ENCODE measurements at regions not wholly inside any gene's neighbourhood (a gene's known extent, or its start where the extent isn't known, plus 50 kb on each side); places are given as distances from the start of the nearest gene placed in this dataset.

DNA sequence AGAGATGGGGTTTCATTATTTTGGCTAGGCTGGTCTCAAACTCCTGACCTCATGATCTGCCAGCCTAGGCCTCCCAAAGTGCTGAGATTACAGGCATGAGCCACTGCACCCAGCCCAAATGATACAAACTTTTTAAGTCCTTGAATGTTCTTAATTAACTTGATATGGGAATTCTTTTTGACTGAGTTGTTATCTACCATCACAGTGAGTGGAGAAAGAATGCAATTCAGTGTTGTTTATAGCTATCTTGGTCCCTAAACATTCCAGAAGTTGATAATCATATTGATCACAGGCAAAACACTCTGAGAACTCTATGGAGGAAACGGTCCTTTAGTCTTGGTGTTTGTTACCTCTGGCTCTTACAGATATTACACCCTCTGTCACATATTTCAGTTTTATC, 1072.5 kb downstream of the SUCLG1 start:
- no peak overlapping the region for H3K27ac ChIP-seq (ENCODE audit: low read depth in 1 of 2, low read length in 1 of 2)
- H3K9me3 ChIP-seq (ENCODE audit: control insufficient read depth in 4 of 4, insufficient read depth in 3 of 4, low read length in 3 of 4): no peaks in the 10 kb centered on the region
- H3K4me1 ChIP-seq (ENCODE audit: control insufficient read depth in 5 of 5, insufficient read depth in 5 of 5, low read length in 5 of 5): no peaks in the 10 kb centered on the region
- no peak overlapping the region for H3K9ac ChIP-seq (ENCODE audit: insufficient read depth in 1 of 2, low read length in 2 of 2)
- no peak overlapping the region for H3K4me3 ChIP-seq
- ATAC-seq (ENCODE audit: insufficient read depth, low FRiP score) (no peak), DNase-seq (no peak)
- H3K36me3 ChIP-seq (ENCODE audit: control insufficient read depth in 4 of 4, insufficient read depth in 4 of 4, low read length in 4 of 4): no peaks in the 10 kb centered on the region
- no peaks in the 10 kb centered on the region for H3K27me3 ChIP-seq (ENCODE audit: control insufficient read depth in 3 of 3, insufficient read depth in 3 of 3, low read length in 2 of 3)
- TF ChIP-seq, protein P1, sequence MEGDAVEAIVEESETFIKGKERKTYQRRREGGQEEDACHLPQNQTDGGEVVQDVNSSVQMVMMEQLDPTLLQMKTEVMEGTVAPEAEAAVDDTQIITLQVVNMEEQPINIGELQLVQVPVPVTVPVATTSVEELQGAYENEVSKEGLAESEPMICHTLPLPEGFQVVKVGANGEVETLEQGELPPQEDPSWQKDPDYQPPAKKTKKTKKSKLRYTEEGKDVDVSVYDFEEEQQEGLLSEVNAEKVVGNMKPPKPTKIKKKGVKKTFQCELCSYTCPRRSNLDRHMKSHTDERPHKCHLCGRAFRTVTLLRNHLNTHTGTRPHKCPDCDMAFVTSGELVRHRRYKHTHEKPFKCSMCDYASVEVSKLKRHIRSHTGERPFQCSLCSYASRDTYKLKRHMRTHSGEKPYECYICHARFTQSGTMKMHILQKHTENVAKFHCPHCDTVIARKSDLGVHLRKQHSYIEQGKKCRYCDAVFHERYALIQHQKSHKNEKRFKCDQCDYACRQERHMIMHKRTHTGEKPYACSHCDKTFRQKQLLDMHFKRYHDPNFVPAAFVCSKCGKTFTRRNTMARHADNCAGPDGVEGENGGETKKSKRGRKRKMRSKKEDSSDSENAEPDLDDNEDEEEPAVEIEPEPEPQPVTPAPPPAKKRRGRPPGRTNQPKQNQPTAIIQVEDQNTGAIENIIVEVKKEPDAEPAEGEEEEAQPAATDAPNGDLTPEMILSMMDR (IDR thresholded peaks at IDR 0.05; ENCODE audit: control extremely low read depth, extremely low read depth): no peak
- 84 to 87% methylated on average over 1 of the region's 1 CpG for WGBS, 2 donors

DNA sequence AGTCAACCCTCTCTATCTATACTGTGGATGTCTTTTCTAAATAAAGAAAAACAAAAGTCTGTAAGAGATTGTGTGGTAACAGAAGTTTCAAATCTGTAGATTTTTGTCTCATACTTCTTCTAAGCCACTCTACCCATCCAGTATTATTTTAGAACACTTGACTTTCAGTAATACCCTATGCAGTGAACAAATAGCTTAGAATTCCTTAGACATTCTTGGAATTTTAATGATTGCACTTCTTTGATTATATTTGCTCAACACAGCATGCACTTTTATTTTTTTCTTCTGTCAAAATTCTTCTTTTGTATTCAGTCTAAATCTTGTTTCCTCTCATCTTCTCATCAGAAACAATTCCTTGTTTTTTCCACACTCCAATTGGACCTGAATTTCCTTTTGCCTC, 1080.2 kb downstream of the SUCLG1 start:
- no peak for ATAC-seq (ENCODE audit: insufficient read depth, low FRiP score)
- no peak overlapping the region for H3K9ac ChIP-seq (ENCODE audit: insufficient read depth in 1 of 2, low read length in 2 of 2)
- H3K4me1 ChIP-seq (ENCODE audit: control insufficient read depth in 5 of 5, insufficient read depth in 5 of 5, low read length in 5 of 5): no peaks in the 10 kb centered on the region
- TF ChIP-seq, protein P1 (IDR thresholded peaks at IDR 0.05; ENCODE audit: control extremely low read depth, extremely low read depth): no peak
- H3K4me3 ChIP-seq: no peak overlapping the region
- no peak for DNase-seq
- H3K9me3 ChIP-seq (ENCODE audit: control insufficient read depth in 4 of 4, insufficient read depth in 3 of 4, low read length in 3 of 4): peaks cover 0 to 6% (median 3%) of the 10 kb centered on the region in 4 donors
- H3K27ac ChIP-seq (ENCODE audit: low read depth in 1 of 2, low read length in 1 of 2): no peak overlapping the region
- H3K36me3 ChIP-seq (ENCODE audit: control insufficient read depth in 4 of 4, insufficient read depth in 4 of 4, low read length in 4 of 4): no peaks in the 10 kb centered on the region
- no peaks in the 10 kb centered on the region for H3K27me3 ChIP-seq (ENCODE audit: control insufficient read depth in 3 of 3, insufficient read depth in 3 of 3, low read length in 2 of 3)

DNA sequence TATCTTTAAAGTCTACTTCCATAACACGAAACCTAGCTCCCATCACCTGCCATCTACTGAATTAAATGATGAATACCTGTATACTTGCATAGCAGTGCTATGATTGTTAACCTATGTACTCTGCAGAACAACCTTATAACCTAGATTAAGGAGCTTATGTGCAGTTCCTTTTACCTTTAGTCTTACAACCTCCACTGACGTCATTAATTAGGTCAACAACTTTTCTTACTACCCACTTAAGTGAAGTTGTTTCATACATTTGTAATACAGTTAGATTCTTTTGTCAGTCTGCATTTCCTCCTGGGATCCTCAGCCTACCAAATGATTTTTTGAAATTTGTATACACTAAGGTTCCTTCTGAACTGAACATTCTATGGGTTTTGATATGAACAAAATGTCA, 1082.3 kb downstream of the SUCLG1 start:
- no peak for ATAC-seq (ENCODE audit: insufficient read depth, low FRiP score)
- Histone ChIP-seq H3K36me3 (ENCODE audit: control insufficient read depth in 4 of 4, insufficient read depth in 4 of 4, low read length in 4 of 4) (no peaks in the 10 kb centered on the region), H3K4me3 (no peak overlapping the region), H3K27me3 (ENCODE audit: control insufficient read depth in 3 of 3, insufficient read depth in 3 of 3, low read length in 2 of 3) (no peaks in the 10 kb centered on the region), H3K9ac (ENCODE audit: insufficient read depth in 1 of 2, low read length in 2 of 2) (no peak overlapping the region), H3K4me1 (ENCODE audit: control insufficient read depth in 5 of 5, insufficient read depth in 5 of 5, low read length in 5 of 5) (no peaks in the 10 kb centered on the region), H3K9me3 (ENCODE audit: control insufficient read depth in 4 of 4, insufficient read depth in 3 of 4, low read length in 3 of 4) (peaks cover 0 to 6% (median 3%) of the 10 kb centered on the region in 4 donors), H3K27ac (ENCODE audit: low read depth in 1 of 2, low read length in 1 of 2) (no peak overlapping the region)
- TF ChIP-seq, protein P1 (IDR thresholded peaks at IDR 0.05; ENCODE audit: control extremely low read depth, extremely low read depth): no peak
- DNase-seq: no peak
- WGBS, 2 donors: 68 to 74% methylated on average over 2 of the region's 2 CpGs

DNA sequence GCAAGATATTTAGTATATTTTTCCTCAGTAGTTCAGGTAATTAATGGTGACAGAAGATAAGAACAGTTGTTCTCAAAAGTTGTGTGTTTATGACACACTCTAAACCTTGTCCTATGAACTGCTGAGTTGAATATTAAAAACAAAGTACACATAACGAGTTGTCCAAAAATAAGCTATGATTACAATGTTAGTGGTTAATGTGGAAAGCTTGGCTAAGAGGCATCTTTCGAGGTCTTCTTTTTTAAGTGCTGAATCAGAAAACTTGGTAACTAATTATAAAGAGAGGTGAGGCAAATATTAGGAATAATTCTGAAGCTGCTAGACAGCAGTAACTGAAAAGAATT, 1088.7 kb downstream of the SUCLG1 start:
- TF ChIP-seq, protein P1 (IDR thresholded peaks at IDR 0.05; ENCODE audit: control extremely low read depth, extremely low read depth): no peak
- 79 to 84% methylated on average over 2 of the region's 2 CpGs for WGBS, 2 donors
- Histone ChIP-seq H3K9ac (ENCODE audit: insufficient read depth in 1 of 2, low read length in 2 of 2) (no peak overlapping the region), H3K36me3 (ENCODE audit: control insufficient read depth in 4 of 4, insufficient read depth in 4 of 4, low read length in 4 of 4) (no peaks in the 10 kb centered on the region), H3K4me1 (ENCODE audit: control insufficient read depth in 5 of 5, insufficient read depth in 5 of 5, low read length in 5 of 5) (no peaks in the 10 kb centered on the region), H3K27ac (ENCODE audit: low read depth in 1 of 2, low read length in 1 of 2) (no peak overlapping the region), H3K27me3 (ENCODE audit: control insufficient read depth in 3 of 3, insufficient read depth in 3 of 3, low read length in 2 of 3) (no peaks in the 10 kb centered on the region), H3K4me3 (no peak overlapping the region), H3K9me3 (ENCODE audit: control insufficient read depth in 4 of 4, insufficient read depth in 3 of 4, low read length in 3 of 4) (peaks cover 0 to 2% (median 0%) of the 10 kb centered on the region in 4 donors)
- DNase-seq: no peak
- ATAC-seq (ENCODE audit: insufficient read depth, low FRiP score): no peak
